ENCODE measurements at regions not wholly inside any gene's neighbourhood (a gene's known extent, or its start where the extent isn't known, plus 50 kb on each side); places are given as distances from the start of the nearest gene placed in this dataset.

- H3K4me1 ChIP-seq (ENCODE audit: control insufficient read depth in 5 of 5, insufficient read depth in 5 of 5, low read length in 5 of 5): peaks cover 0 to 5% (median 0%) of the 10 kb centered on the region in 5 donors
- TF ChIP-seq, protein P1, sequence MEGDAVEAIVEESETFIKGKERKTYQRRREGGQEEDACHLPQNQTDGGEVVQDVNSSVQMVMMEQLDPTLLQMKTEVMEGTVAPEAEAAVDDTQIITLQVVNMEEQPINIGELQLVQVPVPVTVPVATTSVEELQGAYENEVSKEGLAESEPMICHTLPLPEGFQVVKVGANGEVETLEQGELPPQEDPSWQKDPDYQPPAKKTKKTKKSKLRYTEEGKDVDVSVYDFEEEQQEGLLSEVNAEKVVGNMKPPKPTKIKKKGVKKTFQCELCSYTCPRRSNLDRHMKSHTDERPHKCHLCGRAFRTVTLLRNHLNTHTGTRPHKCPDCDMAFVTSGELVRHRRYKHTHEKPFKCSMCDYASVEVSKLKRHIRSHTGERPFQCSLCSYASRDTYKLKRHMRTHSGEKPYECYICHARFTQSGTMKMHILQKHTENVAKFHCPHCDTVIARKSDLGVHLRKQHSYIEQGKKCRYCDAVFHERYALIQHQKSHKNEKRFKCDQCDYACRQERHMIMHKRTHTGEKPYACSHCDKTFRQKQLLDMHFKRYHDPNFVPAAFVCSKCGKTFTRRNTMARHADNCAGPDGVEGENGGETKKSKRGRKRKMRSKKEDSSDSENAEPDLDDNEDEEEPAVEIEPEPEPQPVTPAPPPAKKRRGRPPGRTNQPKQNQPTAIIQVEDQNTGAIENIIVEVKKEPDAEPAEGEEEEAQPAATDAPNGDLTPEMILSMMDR (IDR thresholded peaks at IDR 0.05; ENCODE audit: control extremely low read depth, extremely low read depth): no peak
- no peak for ATAC-seq (ENCODE audit: insufficient read depth, low FRiP score)
- DNase-seq: peak in 1 of 3 donors; percentile 13
- WGBS, 2 donors: 73 to 90% methylated on average over 9 of the region's 9 CpGs
- no peaks in the 10 kb centered on the region for H3K36me3 ChIP-seq (ENCODE audit: control insufficient read depth in 4 of 4, insufficient read depth in 4 of 4, low read length in 4 of 4)
- H3K4me3 ChIP-seq: no peak overlapping the region
- H3K9me3 ChIP-seq (ENCODE audit: control insufficient read depth in 4 of 4, insufficient read depth in 3 of 4, low read length in 3 of 4): peaks cover 0 to 3% (median 0%) of the 10 kb centered on the region in 4 donors
- H3K27ac ChIP-seq (ENCODE audit: low read depth in 1 of 2, low read length in 1 of 2): no peak overlapping the region
- no peak overlapping the region for H3K9ac ChIP-seq (ENCODE audit: insufficient read depth in 1 of 2, low read length in 2 of 2)
- no peaks in the 10 kb centered on the region for H3K27me3 ChIP-seq (ENCODE audit: control insufficient read depth in 3 of 3, insufficient read depth in 3 of 3, low read length in 2 of 3)
These were observed 645.6 kb upstream of the TMEM132C start for GRCh38 chr12:127621366-127621765.

DNA sequence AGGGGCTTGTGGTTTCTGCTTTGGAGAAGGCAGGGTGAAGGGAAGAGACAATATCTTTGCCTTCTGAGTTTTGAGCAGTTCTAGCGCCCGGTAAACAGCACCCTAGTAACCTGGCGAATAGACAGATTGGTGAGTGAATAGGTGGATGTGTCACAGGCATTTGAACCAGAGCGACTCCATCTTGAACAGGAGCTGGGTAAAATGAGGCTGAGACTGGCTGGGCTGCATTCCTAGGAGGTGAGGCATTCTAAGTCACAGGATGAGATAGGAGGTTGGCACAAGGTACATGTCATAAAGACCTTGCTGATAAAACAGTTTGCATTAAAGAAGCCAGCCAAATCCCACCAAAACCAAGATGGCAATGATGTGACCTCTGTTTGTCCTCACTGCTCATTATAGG, 643.6 kb upstream of the TMEM132C start:
- H3K4me1 ChIP-seq (ENCODE audit: control insufficient read depth in 5 of 5, insufficient read depth in 5 of 5, low read length in 5 of 5): peaks cover 0 to 5% (median 0%) of the 10 kb centered on the region in 5 donors
- no peaks in the 10 kb centered on the region for H3K36me3 ChIP-seq (ENCODE audit: control insufficient read depth in 4 of 4, insufficient read depth in 4 of 4, low read length in 4 of 4)
- H3K27me3 ChIP-seq (ENCODE audit: control insufficient read depth in 3 of 3, insufficient read depth in 3 of 3, low read length in 2 of 3): no peaks in the 10 kb centered on the region
- ATAC-seq (ENCODE audit: insufficient read depth, low FRiP score) (no peak), DNase-seq (no peak)
- 91 to 92% methylated on average over 4 of the region's 4 CpGs for WGBS, 2 donors
- H3K27ac ChIP-seq (ENCODE audit: low read depth in 1 of 2, low read length in 1 of 2): no peak overlapping the region
- no peak overlapping the region for H3K9ac ChIP-seq (ENCODE audit: insufficient read depth in 1 of 2, low read length in 2 of 2)
- H3K9me3 ChIP-seq (ENCODE audit: control insufficient read depth in 4 of 4, insufficient read depth in 3 of 4, low read length in 3 of 4): peaks cover 0 to 3% (median 0%) of the 10 kb centered on the region in 4 donors
- TF ChIP-seq, protein P1 (IDR thresholded peaks at IDR 0.05; ENCODE audit: control extremely low read depth, extremely low read depth): no peak
- H3K4me3 ChIP-seq: no peak overlapping the region

DNA sequence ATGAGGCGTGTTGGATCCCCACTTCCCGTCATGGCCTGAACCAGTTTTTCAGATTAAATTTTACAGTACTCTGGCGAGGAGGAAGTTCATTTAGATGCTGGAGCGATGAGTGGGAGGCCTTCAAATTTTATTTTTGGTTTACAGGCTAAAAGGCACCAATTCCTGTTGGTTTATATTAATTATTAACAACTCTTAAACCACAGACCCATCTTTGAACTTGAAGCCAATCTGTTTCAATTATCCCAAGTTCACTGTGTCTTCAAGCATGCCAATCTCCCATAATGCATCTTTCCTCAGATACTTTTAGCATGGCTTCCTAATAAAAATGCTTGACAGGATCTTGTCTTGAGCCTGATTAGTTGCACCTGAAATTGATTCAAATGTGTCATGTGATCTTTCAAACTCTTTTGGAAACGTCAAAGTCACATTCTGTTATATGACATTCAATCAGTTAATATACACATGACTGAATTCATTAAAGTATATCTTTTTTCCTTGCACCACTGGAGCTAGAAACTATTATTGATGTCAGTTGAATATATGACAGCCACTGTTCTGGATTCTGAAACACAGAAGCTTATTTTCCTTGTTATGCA, 641.7 kb upstream of the TMEM132C start:
- no peak overlapping the region for H3K9ac ChIP-seq (ENCODE audit: insufficient read depth in 1 of 2, low read length in 2 of 2)
- H3K9me3 ChIP-seq (ENCODE audit: control insufficient read depth in 4 of 4, insufficient read depth in 3 of 4, low read length in 3 of 4): peaks cover 0 to 3% (median 0%) of the 10 kb centered on the region in 4 donors
- 81 to 85% methylated on average over 5 of the region's 5 CpGs for WGBS, 2 donors
- no peak overlapping the region for H3K27ac ChIP-seq (ENCODE audit: low read depth in 1 of 2, low read length in 1 of 2)
- DNase-seq (no peak), ATAC-seq (ENCODE audit: insufficient read depth, low FRiP score) (no peak)
- peaks cover 0 to 5% (median 0%) of the 10 kb centered on the region in 5 donors for H3K4me1 ChIP-seq (ENCODE audit: control insufficient read depth in 5 of 5, insufficient read depth in 5 of 5, low read length in 5 of 5)
- TF ChIP-seq, protein P1 (IDR thresholded peaks at IDR 0.05; ENCODE audit: control extremely low read depth, extremely low read depth): no peak
- H3K27me3 ChIP-seq (ENCODE audit: control insufficient read depth in 3 of 3, insufficient read depth in 3 of 3, low read length in 2 of 3): no peaks in the 10 kb centered on the region
- no peaks in the 10 kb centered on the region for H3K36me3 ChIP-seq (ENCODE audit: control insufficient read depth in 4 of 4, insufficient read depth in 4 of 4, low read length in 4 of 4)
- no peak overlapping the region for H3K4me3 ChIP-seq

DNA sequence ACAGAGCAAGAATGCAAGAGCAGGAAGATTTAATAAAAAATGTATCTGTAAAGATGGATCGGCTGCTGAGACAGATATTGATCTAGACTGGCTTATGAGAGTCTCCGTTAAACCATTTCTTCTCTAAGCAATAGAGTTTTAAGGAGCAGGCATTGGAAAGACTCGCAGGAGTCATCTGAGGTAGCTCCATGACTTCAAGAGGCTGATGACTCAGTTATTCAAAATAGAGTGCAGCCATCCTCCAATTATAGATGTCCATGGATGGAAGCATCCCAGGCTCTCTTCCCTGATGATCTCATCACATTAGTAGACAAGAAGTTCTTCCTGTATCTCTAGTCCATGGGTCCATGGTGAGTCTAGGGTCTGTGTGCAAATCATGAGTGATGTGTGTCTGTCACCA, 638.3 kb upstream of the TMEM132C start:
- ATAC-seq (ENCODE audit: insufficient read depth, low FRiP score) (no peak), DNase-seq (no peak)
- Histone ChIP-seq H3K36me3 (ENCODE audit: control insufficient read depth in 4 of 4, insufficient read depth in 4 of 4, low read length in 4 of 4) (no peaks in the 10 kb centered on the region), H3K9ac (ENCODE audit: insufficient read depth in 1 of 2, low read length in 2 of 2) (no peak overlapping the region), H3K4me1 (ENCODE audit: control insufficient read depth in 5 of 5, insufficient read depth in 5 of 5, low read length in 5 of 5) (no peaks in the 10 kb centered on the region), H3K27ac (ENCODE audit: low read depth in 1 of 2, low read length in 1 of 2) (no peak overlapping the region), H3K9me3 (ENCODE audit: control insufficient read depth in 4 of 4, insufficient read depth in 3 of 4, low read length in 3 of 4) (peaks cover 0 to 2% (median 0%) of the 10 kb centered on the region in 4 donors), H3K4me3 (no peak overlapping the region), H3K27me3 (ENCODE audit: control insufficient read depth in 3 of 3, insufficient read depth in 3 of 3, low read length in 2 of 3) (no peaks in the 10 kb centered on the region)
- WGBS, 2 donors: 90 to 91% methylated on average over 3 of the region's 3 CpGs
- TF ChIP-seq, protein P1 (IDR thresholded peaks at IDR 0.05; ENCODE audit: control extremely low read depth, extremely low read depth): no peak
